Right lobe of liver (tissue), 6 donors: ENCODE measurements at regions not wholly inside any gene's neighbourhood (a gene's known extent, or its start where the extent isn't known, plus 50 kb on each side); places are given as distances from the start of the nearest gene placed in this dataset.
A peak's percentile ranks its signal among the peaks of the same experiment; 100 is the strongest.

ENCODE experiments used
- ATAC-seq, 4 donors: fragments of 200-7000 bp; cut with Tn5 transposase; one replicate each; pipeline ENCODE4 v1.9.1; 2020; ENCODE audit warnings: mild to moderate bottlenecking in 4 of 4, moderate library complexity in 4 of 4
- DNase-seq, 3 donors: peaks; one replicate each; pipeline ENCODE4 v3.0.0-alpha.2; 2020
- H3K27ac ChIP-seq, 3 donors: fragments of 200-600 bp; one replicate each; pipeline ENCODE4 v1.8.0; 2022
- H3K27me3 ChIP-seq, 2 donors: fragments of 200-600 bp; one replicate each; pipeline ENCODE4 v1.8.0; 2022
- H3K36me3 ChIP-seq, 4 donors: fragments of 200-600 bp; sonication (generic) in 1 of 4; one replicate each; pipeline versions ENCODE4 v1.5.1 to v1.8.0; 2017 to 2022; ENCODE audit warnings: control low read depth in 1 of 4
- H3K4me1 ChIP-seq, 4 donors: fragments of 200-600 bp; sonication (generic) in 1 of 4; one replicate each; pipeline versions ENCODE4 v1.5.1 to v1.8.0; 2017 to 2022; ENCODE audit warnings: control low read depth in 1 of 4
- H3K4me3 ChIP-seq, 3 donors: fragments of 200-600 bp; one replicate each; pipeline ENCODE4 v1.8.0; 2022
- H3K9me3 ChIP-seq, 4 donors: fragments of 200-600 bp; sonication (generic) in 1 of 4; one replicate each; pipeline versions ENCODE4 v1.5.1 to v1.8.0; 2017 to 2022; ENCODE audit warnings: control low read depth in 1 of 4
- POLR2A ChIP-seq: fragments of 450-650 bp; IDR thresholded peaks from one replicate; pipeline ENCODE4 v1.6.1; 2017; ENCODE audit warnings: antibody characterized with exemption, mild to moderate bottlenecking
- WGBS: methylation state at CpG from one replicate; pipeline ENCODE4 v1.1.6; 2018; ENCODE audit warnings: low coverage, low lambda C conversion rate; ENCODE audit not compliant: insufficient coverage; ENCODE audit errors: missing lambda C conversion rate; 5-methylcytosine and 5-hydroxymethylcytosine counted together
- intact Hi-C, 2 donors: fragments of 100-400 bp; cut with DNase I; formaldehyde crosslinking; loops; one replicate each; pipeline versions ENCODE4 v1.11.2 to v1.14.1; 2022
- TF ChIP-seq, protein P1 (sequence below), 4 donors: fragments of 200-600 bp in 3 of 4; fragments of 450-650 bp in 1 of 4; IDR thresholded peaks; one replicate each; pipeline versions ENCODE4 v1.5.1 to v1.8.0; 2016 to 2022; ENCODE audit warnings: antibody characterized with exemption in 4 of 4, mild to moderate bottlenecking in 2 of 4
- donor health status: DM: no; HTN: yes; CAD: no.
- donor health status: DM: no; HTN: no; CAD: no.
- donor health status: DM: no; HTN: no; CAD: no.
- donor health status: DM: no; HTN: yes; CAD: no.
- donor health status: DM: no; HTN: yes; CAD: no.

DNA sequence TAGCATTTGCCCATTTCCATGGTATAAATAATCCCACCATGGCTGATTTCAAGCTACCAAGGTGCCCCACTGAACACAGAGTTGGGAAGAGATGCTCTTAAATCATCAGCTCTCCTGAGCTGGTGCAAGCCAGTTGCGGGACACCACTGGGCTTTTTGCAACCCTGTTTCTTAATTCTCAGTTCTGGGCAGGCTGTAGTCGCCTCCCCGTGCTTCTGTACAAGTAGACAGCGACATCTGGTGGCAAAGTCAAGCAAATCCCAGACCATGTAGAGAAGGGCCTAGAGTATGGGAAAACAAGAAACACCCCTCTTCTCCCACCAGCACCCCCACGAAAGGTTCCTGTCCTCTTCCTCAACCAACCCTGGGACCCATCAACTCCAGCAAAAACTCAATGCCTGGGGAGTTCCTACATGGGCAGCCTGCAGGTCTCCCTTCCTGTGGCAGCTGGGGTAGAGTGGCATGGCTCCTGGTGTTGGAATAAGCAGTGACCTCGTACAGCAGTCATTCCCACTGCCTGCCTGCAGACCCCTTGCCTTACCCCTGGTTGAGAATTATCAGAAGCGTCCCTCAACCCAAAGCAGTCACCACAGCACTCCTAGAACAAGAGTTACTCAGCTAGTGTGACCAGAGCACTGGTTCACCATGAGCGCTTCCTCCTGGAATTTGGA is 68.4 kb downstream of the IGLL5 start:
- DNase-seq (peak in 2 of 3 donors; percentile 62 to 74), ATAC-seq (peak; percentile 70 to 84 (median 79))
- Histone ChIP-seq H3K36me3 (no peaks in the 10 kb centered on the region), H3K4me1 (peaks cover 0 to 17% (median 8%) of the 10 kb centered on the region in 4 donors), H3K27ac (no peak overlapping the region), H3K4me3 (no peak overlapping the region), H3K9me3 (no peaks in the 10 kb centered on the region), H3K27me3 (no peaks in the 10 kb centered on the region)
- TF ChIP-seq POLR2A = no peak
- TF ChIP-seq, protein P1, sequence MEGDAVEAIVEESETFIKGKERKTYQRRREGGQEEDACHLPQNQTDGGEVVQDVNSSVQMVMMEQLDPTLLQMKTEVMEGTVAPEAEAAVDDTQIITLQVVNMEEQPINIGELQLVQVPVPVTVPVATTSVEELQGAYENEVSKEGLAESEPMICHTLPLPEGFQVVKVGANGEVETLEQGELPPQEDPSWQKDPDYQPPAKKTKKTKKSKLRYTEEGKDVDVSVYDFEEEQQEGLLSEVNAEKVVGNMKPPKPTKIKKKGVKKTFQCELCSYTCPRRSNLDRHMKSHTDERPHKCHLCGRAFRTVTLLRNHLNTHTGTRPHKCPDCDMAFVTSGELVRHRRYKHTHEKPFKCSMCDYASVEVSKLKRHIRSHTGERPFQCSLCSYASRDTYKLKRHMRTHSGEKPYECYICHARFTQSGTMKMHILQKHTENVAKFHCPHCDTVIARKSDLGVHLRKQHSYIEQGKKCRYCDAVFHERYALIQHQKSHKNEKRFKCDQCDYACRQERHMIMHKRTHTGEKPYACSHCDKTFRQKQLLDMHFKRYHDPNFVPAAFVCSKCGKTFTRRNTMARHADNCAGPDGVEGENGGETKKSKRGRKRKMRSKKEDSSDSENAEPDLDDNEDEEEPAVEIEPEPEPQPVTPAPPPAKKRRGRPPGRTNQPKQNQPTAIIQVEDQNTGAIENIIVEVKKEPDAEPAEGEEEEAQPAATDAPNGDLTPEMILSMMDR (IDR thresholded peaks at IDR 0.05) = peak; percentile 79 to 89 (median 84)
- intact Hi-C loops = loop anchor here in 1 of 2 donors (5.0 kb wide), 1 partner anchor 171 kb away; no protein-coding TSS in a partner anchor
- 0% methylated on average over 5 of the region's 8 CpGs for WGBS

- intact Hi-C loops = loop anchor here in 1 of 2 donors (5.0 kb wide), 1 partner anchor 170 kb away; no protein-coding TSS in a partner anchor
Measured at GRCh38 chr22:22957090-22957489, 69.5 kb downstream of the IGLL5 start.

DNA sequence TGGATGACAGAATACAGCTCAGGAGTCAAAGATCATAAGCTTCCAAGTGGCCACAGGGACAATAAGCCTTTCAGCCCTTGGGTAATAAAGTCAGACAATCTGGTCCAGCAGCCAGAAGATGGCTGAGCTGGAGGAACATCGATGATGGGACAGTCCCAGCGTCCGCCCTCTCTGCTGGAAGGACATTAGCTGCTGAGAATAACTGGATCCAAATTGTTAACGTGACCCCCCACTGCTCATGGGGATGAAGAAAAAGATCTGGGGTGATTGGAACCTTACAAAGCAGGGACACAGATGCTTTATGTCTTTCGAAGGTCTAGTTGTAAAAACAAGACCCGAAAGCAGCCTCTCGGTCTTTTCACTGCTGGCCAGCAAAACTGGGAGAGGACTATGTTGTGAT is 71.0 kb downstream of the IGLL5 start:
- TF ChIP-seq, protein P1 (IDR thresholded peaks at IDR 0.05) = no peak
- no peak for TF ChIP-seq POLR2A
- Histone ChIP-seq H3K27me3 (no peaks in the 10 kb centered on the region), H3K27ac (no peak overlapping the region), H3K4me1 (peaks cover 0 to 18% (median 8%) of the 10 kb centered on the region in 4 donors), H3K36me3 (no peaks in the 10 kb centered on the region), H3K4me3 (no peak overlapping the region), H3K9me3 (no peaks in the 10 kb centered on the region)
- no peak for DNase-seq
- ATAC-seq = no peak
- intact Hi-C loops = loop anchor here in 1 of 2 donors (5.0 kb wide), 1 partner anchor 169 kb away; no protein-coding TSS in a partner anchor
- WGBS = 51% methylated on average over 4 of the region's 7 CpGs

More at GRCh38 chr22:22957090-22957489, 69.5 kb downstream of the IGLL5 start:
- Histone ChIP-seq H3K27me3 (no peaks in the 10 kb centered on the region), H3K9me3 (no peaks in the 10 kb centered on the region), H3K4me3 (no peak overlapping the region), H3K36me3 (no peaks in the 10 kb centered on the region), H3K27ac (no peak overlapping the region), H3K4me1 (peaks cover 0 to 18% (median 8%) of the 10 kb centered on the region in 4 donors)
- no peak for DNase-seq
- TF ChIP-seq, protein P1 (IDR thresholded peaks at IDR 0.05) = no peak
- TF ChIP-seq POLR2A = no peak
- 67% methylated on average over 4 of the region's 5 CpGs for WGBS
- ATAC-seq = no peak

- Histone ChIP-seq H3K27me3 (no peaks in the 10 kb centered on the region), H3K27ac (no peak overlapping the region), H3K36me3 (no peaks in the 10 kb centered on the region), H3K4me1 (peaks cover 0 to 18% (median 8%) of the 10 kb centered on the region in 4 donors), H3K9me3 (no peaks in the 10 kb centered on the region), H3K4me3 (no peak overlapping the region)
- DNase-seq (peak; percentile 66 to 77 (median 74)), ATAC-seq (peak; percentile 79 to 82 (median 80))
- no peak for TF ChIP-seq POLR2A
- TF ChIP-seq, protein P1 (IDR thresholded peaks at IDR 0.05) = peak in 3 of 4 donors; percentile 87 to 99 (median 99)
- 27% methylated on average over 8 of the region's 9 CpGs for WGBS
- intact Hi-C loops = loop anchor here in 1 of 2 donors (5.0 kb wide), 1 partner anchor 168 kb away; no protein-coding TSS in a partner anchor
Measured at GRCh38 chr22:22959147-22959827, 71.7 kb downstream of the IGLL5 start.
